Activated naive CD8-positive, alpha-beta T cell treated with anti-CD3 and anti-CD28 coated beads, Interleukin-2, amount 50 U/mL, for 24 hours (primary cell): ENCODE measurements at regions not wholly inside any gene's neighbourhood (a gene's known extent, or its start where the extent isn't known, plus 50 kb on each side); places are given as distances from the start of the nearest gene placed in this dataset.
"Not testable (repeated sequence)": the region's sequence is repeated elsewhere in the genome, so short reads cannot be mapped to it uniquely, and the experiment has no call there.

ENCODE experiments used
- ATAC-seq: fragments of 150-1000 bp; cut with Tn5 transposase; one replicate; pipeline ENCODE4 v1.10.0; 2021
- DNase-seq: peaks from one replicate; pipeline ENCODE4 v3.0.0; 2021
- H3K27ac Mint-ChIP-seq: one replicate; pipeline ENCODE4 v1.8.0; 2021; ENCODE audit warnings: mild to moderate bottlenecking, mixed read lengths
- H3K27me3 Mint-ChIP-seq: one replicate; pipeline ENCODE4 v1.8.0; 2021; ENCODE audit warnings: mixed read lengths
- H3K36me3 Mint-ChIP-seq: one replicate; pipeline ENCODE4 v1.8.0; 2021; ENCODE audit warnings: low read depth, mixed read lengths
- H3K4me1 Mint-ChIP-seq: one replicate; pipeline ENCODE4 v1.8.0; 2021; ENCODE audit warnings: mixed read lengths
- H3K4me3 Mint-ChIP-seq: one replicate; pipeline ENCODE4 v1.8.0; 2021; ENCODE audit warnings: mild to moderate bottlenecking, moderate library complexity, mixed read lengths
- H3K9me3 Mint-ChIP-seq: one replicate; pipeline ENCODE4 v1.8.0; 2021; ENCODE audit warnings: mixed read lengths

- no peak for ATAC-seq
- Mint-ChIP-seq H3K36me3 (no peaks in the 10 kb centered on the region), H3K4me1 (no peaks in the 10 kb centered on the region), H3K9me3 (peaks cover 14% of the 10 kb centered on the region), H3K27ac (no peak overlapping the region), H3K27me3 (no peaks in the 10 kb centered on the region), H3K4me3 (no peak overlapping the region)
- DNase-seq, result no peak
Measured at GRCh38 chr12:102659200-102659911, 179.0 kb upstream of the IGF1 start.

GRCh38 chr12:102653406-102653805, 173.0 kb upstream of the IGF1 start:
- no peaks in the 10 kb centered on the region for H3K36me3 Mint-ChIP-seq
- H3K4me1 Mint-ChIP-seq, result no peaks in the 10 kb centered on the region
- ATAC-seq (no peak), DNase-seq (no peak)
- H3K9me3 Mint-ChIP-seq, result peaks cover 11% of the 10 kb centered on the region
- H3K27me3 Mint-ChIP-seq, result no peaks in the 10 kb centered on the region
- no peak overlapping the region for H3K27ac Mint-ChIP-seq
- H3K4me3 Mint-ChIP-seq, result no peak overlapping the region

- H3K4me3 Mint-ChIP-seq, result no peak overlapping the region
- no peaks in the 10 kb centered on the region for H3K36me3 Mint-ChIP-seq
- H3K27ac Mint-ChIP-seq, result no peak overlapping the region
- H3K27me3 Mint-ChIP-seq, result no peaks in the 10 kb centered on the region
- H3K4me1 Mint-ChIP-seq, result no peaks in the 10 kb centered on the region
- DNase-seq (no peak), ATAC-seq (no peak)
- H3K9me3 Mint-ChIP-seq, result peaks cover 9% of the 10 kb centered on the region
Measured at GRCh38 chr12:102652645-102653313, 172.4 kb upstream of the IGF1 start.

GRCh38 chr12:102645968-102646367, 165.6 kb upstream of the IGF1 start:
- Mint-ChIP-seq H3K9me3 (peaks cover 7% of the 10 kb centered on the region), H3K36me3 (no peaks in the 10 kb centered on the region), H3K4me3 (no peak overlapping the region), H3K27me3 (no peaks in the 10 kb centered on the region), H3K4me1 (no peaks in the 10 kb centered on the region), H3K27ac (no peak overlapping the region)
- ATAC-seq (no peak), DNase-seq (no peak)

- no peak for ATAC-seq
- Mint-ChIP-seq H3K9me3 (peaks cover 3% of the 10 kb centered on the region), H3K4me3 (no peak overlapping the region), H3K27ac (no peak overlapping the region), H3K36me3 (no peaks in the 10 kb centered on the region), H3K27me3 (no peaks in the 10 kb centered on the region), H3K4me1 (no peaks in the 10 kb centered on the region)
- DNase-seq, result no peak
Measured at GRCh38 chr12:102643879-102644575, 163.7 kb upstream of the IGF1 start.

- ATAC-seq (no peak), DNase-seq (no peak)
- Mint-ChIP-seq H3K9me3 (peaks cover 3% of the 10 kb centered on the region), H3K36me3 (no peaks in the 10 kb centered on the region), H3K27me3 (no peaks in the 10 kb centered on the region), H3K4me1 (no peaks in the 10 kb centered on the region), H3K27ac (no peak overlapping the region), H3K4me3 (no peak overlapping the region)
Measured at GRCh38 chr12:102642199-102642598, 161.8 kb upstream of the IGF1 start.

- H3K4me3 Mint-ChIP-seq, H3K27me3 Mint-ChIP-seq, DNase-seq, ATAC-seq, H3K9me3 Mint-ChIP-seq, H3K27ac Mint-ChIP-seq, H3K4me1 Mint-ChIP-seq, H3K36me3 Mint-ChIP-seq: not testable (repeated sequence)
Measured at GRCh38 chr12:102640658-102641057, 160.3 kb upstream of the IGF1 start.

- Mint-ChIP-seq H3K27ac (no peak overlapping the region), H3K4me1 (no peaks in the 10 kb centered on the region), H3K4me3 (no peak overlapping the region), H3K27me3 (no peaks in the 10 kb centered on the region), H3K36me3 (no peaks in the 10 kb centered on the region), H3K9me3 (no peaks in the 10 kb centered on the region)
- ATAC-seq (no peak), DNase-seq (no peak)
Measured at GRCh38 chr12:102638777-102639176, 158.4 kb upstream of the IGF1 start.

- DNase-seq, result no peak
- Mint-ChIP-seq H3K27ac (no peak overlapping the region), H3K27me3 (peaks cover 2% of the 10 kb centered on the region), H3K4me1 (no peaks in the 10 kb centered on the region), H3K4me3 (no peak overlapping the region), H3K9me3 (no peaks in the 10 kb centered on the region), H3K36me3 (no peaks in the 10 kb centered on the region)
- no peak for ATAC-seq
Measured at GRCh38 chr12:102633981-102634605, 153.7 kb upstream of the IGF1 start.

- Mint-ChIP-seq H3K27me3 (peaks cover 2% of the 10 kb centered on the region), H3K27ac (no peak overlapping the region), H3K4me1 (no peaks in the 10 kb centered on the region), H3K4me3 (no peak overlapping the region), H3K36me3 (no peaks in the 10 kb centered on the region), H3K9me3 (peaks cover 14% of the 10 kb centered on the region)
- DNase-seq (no peak), ATAC-seq (no peak)
Measured at GRCh38 chr12:102631274-102631673, 150.9 kb upstream of the IGF1 start.

GRCh38 chr12:102629262-102629888, 149.0 kb upstream of the IGF1 start:
- H3K9me3 Mint-ChIP-seq, result peaks cover 17% of the 10 kb centered on the region
- no peaks in the 10 kb centered on the region for H3K36me3 Mint-ChIP-seq
- H3K4me1 Mint-ChIP-seq, result no peaks in the 10 kb centered on the region
- H3K27me3 Mint-ChIP-seq, result peaks cover 2% of the 10 kb centered on the region
- DNase-seq, result no peak
- no peak for ATAC-seq
- H3K27ac Mint-ChIP-seq, result no peak overlapping the region
- H3K4me3 Mint-ChIP-seq, result no peak overlapping the region

- Mint-ChIP-seq H3K27me3 (no peaks in the 10 kb centered on the region), H3K4me3 (no peak overlapping the region), H3K27ac (no peak overlapping the region), H3K4me1 (no peaks in the 10 kb centered on the region), H3K36me3 (no peaks in the 10 kb centered on the region), H3K9me3 (peaks cover 17% of the 10 kb centered on the region)
- DNase-seq, result no peak
- no peak for ATAC-seq
Measured at GRCh38 chr12:102625819-102626218, 145.5 kb upstream of the IGF1 start.

- H3K36me3 Mint-ChIP-seq, result no peaks in the 10 kb centered on the region
- no peak overlapping the region for H3K27ac Mint-ChIP-seq
- H3K4me3 Mint-ChIP-seq, result no peak overlapping the region
- H3K27me3 Mint-ChIP-seq, result peaks cover 2% of the 10 kb centered on the region
- no peak for ATAC-seq
- H3K9me3 Mint-ChIP-seq, result peaks cover 12% of the 10 kb centered on the region
- H3K4me1 Mint-ChIP-seq, result no peaks in the 10 kb centered on the region
- DNase-seq, result no peak
Measured at GRCh38 chr12:102622618-102623017, 142.3 kb upstream of the IGF1 start.

- Mint-ChIP-seq H3K4me1 (no peaks in the 10 kb centered on the region), H3K27ac (no peak overlapping the region), H3K36me3 (no peaks in the 10 kb centered on the region), H3K27me3 (peaks cover 2% of the 10 kb centered on the region), H3K4me3 (no peak overlapping the region), H3K9me3 (no peaks in the 10 kb centered on the region)
- ATAC-seq, result no peak
- no peak for DNase-seq
Measured at GRCh38 chr12:102618197-102618877, 138.0 kb upstream of the IGF1 start.
